A549 (cell line): ENCODE measurements at regions not wholly inside any gene's neighbourhood (a gene's known extent, or its start where the extent isn't known, plus 50 kb on each side); places are given as distances from the start of the nearest gene placed in this dataset.

Experiments
- ATAC-seq, 2 experiments: fragments of 200-7000 bp in 1 of 2; fragments of >200 bp in 1 of 2; cut with Nextera tagmentation in 1 of 2; cut with Tn5 transposase in 1 of 2; 3 replicates each; pipeline versions ENCODE4 v1.8.0 to v1.9.1; 2018 to 2020; ENCODE audit warnings: mild to moderate bottlenecking in 1 of 2, moderate library complexity in 1 of 2
- CTCF ChIA-PET: fragments of 300-600 bp; sonication (Branson Sonifier 250); formaldehyde crosslinking; extraction: SDS; loops from one replicate; lab custom pipeline; 2021; ENCODE audit warnings: antibody characterized with exemption, inconsistent platforms; lab: Yijun Ruan, JAX
- POLR2A ChIA-PET: fragments of 350-600 bp; formaldehyde crosslinking; extraction: SDS; loops from one replicate; lab custom pipeline; 2021; ENCODE audit warnings: antibody characterized with exemption, inconsistent platforms; lab: Yijun Ruan, JAX
- DNase-seq, 2 experiments: peaks; one replicate each; pipeline versions ENCODE4 v3.0.0 to v3.0.0-alpha.2; 2011 to 2016; ENCODE audit warnings: low read depth in 1 of 2, low spot score in 1 of 2
- FAIRE-seq: peaks from 2 replicates; lab custom pipeline; 2011; peaks lifted over from hg19 to GRCh38; lab: Jason Lieb, UNC
- H3K27ac ChIP-seq, 2 experiments: fragments of >200 bp; sonication (Bioruptor Twin); formaldehyde crosslinking; 3 replicates each; pipeline ENCODE4 v1.5.1; 2016 to 2017
- H3K4me1 ChIP-seq: fragments of >200 bp; sonication (Bioruptor Twin); formaldehyde crosslinking; 3 replicates; pipeline ENCODE4 v1.6.1; 2016
- H3K4me2 ChIP-seq: fragments of >200 bp; sonication (Bioruptor Twin); formaldehyde crosslinking; 3 replicates; pipeline ENCODE4 v1.6.1; 2016
- H3K4me3 ChIP-seq: fragments of >200 bp; sonication (Bioruptor Twin); formaldehyde crosslinking; 3 replicates; pipeline ENCODE4 v1.5.1; 2016
- H3K9me3 ChIP-seq: fragments of >200 bp; sonication (Bioruptor Twin); formaldehyde crosslinking; 3 replicates; pipeline ENCODE4 v1.6.1; 2016
- CBX2 ChIP-seq: fragments of 200-600 bp; sonication (generic); IDR thresholded peaks from 2 replicates; pipeline ENCODE4 v1.6.1; 2016; ENCODE audit warnings: low read depth, mild to moderate bottlenecking, borderline replicate concordance
- CBX8 ChIP-seq: fragments of 200-600 bp; sonication (generic); IDR thresholded peaks from 2 replicates; pipeline ENCODE4 v1.6.1; 2016
- CTCF ChIP-seq: fragments of >200 bp; sonication (Bioruptor Twin); formaldehyde crosslinking; IDR thresholded peaks from 3 replicates; pipeline ENCODE4 v1.5.1; 2016
- E2F6 ChIP-seq: IDR thresholded peaks from 2 replicates; pipeline ENCODE4 v1.6.1; 2012; ENCODE audit warnings: low read depth, borderline replicate concordance
- ELK1 ChIP-seq: fragments of 150-350 bp; IDR thresholded peaks from 2 replicates; pipeline ENCODE4 v1.6.1; 2014; ENCODE audit warnings: low read depth, mild to moderate bottlenecking, low read length
- EP300 ChIP-seq, 2 experiments: fragments of >200 bp; sonication (Bioruptor Twin); formaldehyde crosslinking; IDR thresholded peaks; 2 replicates in 1 of 2; 3 replicates in 1 of 2; pipeline ENCODE4 v1.6.1; 2016 to 2017
- FOSB ChIP-seq: fragments of 250-450 bp; sonication (Bioruptor Pico); IDR thresholded peaks from 2 replicates; pipeline ENCODE4 v1.5.0; 2020; ENCODE audit warnings: mild to moderate bottlenecking, moderate library complexity
- FOSL2 ChIP-seq, 2 experiments: fragments of 450-650 bp in 1 of 2; fragments of >200 bp in 1 of 2; sonication (Bioruptor Twin) in 1 of 2; formaldehyde crosslinking; IDR thresholded peaks; 2 replicates each; pipeline versions ENCODE4 v1.5.0 to v1.6.1; 2016 to 2020; ENCODE audit warnings: mild to moderate bottlenecking in 1 of 2, moderate library complexity in 1 of 2
- GATA3 ChIP-seq: IDR thresholded peaks from 2 replicates; pipeline ENCODE4 v1.6.1; 2012; ENCODE audit warnings: borderline replicate concordance
- HDAC2 ChIP-seq: fragments of 200-600 bp; sonication (generic); IDR thresholded peaks from 2 replicates; pipeline ENCODE4 v1.6.1; 2016
- HOXA7 ChIP-seq: fragments of 250-450 bp; sonication (Bioruptor Pico); IDR thresholded peaks from 2 replicates; pipeline ENCODE4 v1.5.0; 2020; ENCODE audit warnings: mild to moderate bottlenecking, moderate library complexity
- HOXB5 ChIP-seq: fragments of 250-450 bp; sonication (Bioruptor Pico); IDR thresholded peaks from 2 replicates; pipeline ENCODE4 v1.5.0; 2020; ENCODE audit warnings: mild to moderate bottlenecking, moderate library complexity
- MAX ChIP-seq: IDR thresholded peaks from 2 replicates; pipeline ENCODE4 v1.6.1; 2012
- PBX3 ChIP-seq: IDR thresholded peaks from 2 replicates; pipeline ENCODE4 v1.6.1; 2012
- POLR2A ChIP-seq: IDR thresholded peaks from 2 replicates; pipeline ENCODE4 v1.6.1; 2012; ENCODE audit warnings: mild to moderate bottlenecking, low read length
- RAD21 ChIP-seq, 2 experiments: fragments of >200 bp in 1 of 2; sonication (Bioruptor Twin) in 1 of 2; formaldehyde crosslinking in 1 of 2; IDR thresholded peaks in 1 of 2; conservative IDR thresholded peaks in 1 of 2; 2 replicates in 1 of 2; 3 replicates in 1 of 2; pipeline ENCODE4 v1.6.1; 2012 to 2018; ENCODE audit warnings: inconsistent platforms in 1 of 2
- RCOR1 ChIP-seq: fragments of 150-350 bp; IDR thresholded peaks from 2 replicates; pipeline ENCODE4 v1.6.1; 2014; ENCODE audit warnings: antibody characterized with exemption, low read length, low read depth
- USF2 ChIP-seq: fragments of 450-650 bp; IDR thresholded peaks from 2 replicates; pipeline ENCODE4 v1.6.1; 2014; ENCODE audit warnings: antibody characterized with exemption
- ZFP36 ChIP-seq: fragments of 450-650 bp; IDR thresholded peaks from 2 replicates; pipeline ENCODE4 v1.6.1; 2014; ENCODE audit warnings: borderline replicate concordance; ENCODE audit not compliant: partially characterized antibody
- ZNF302 ChIP-seq: fragments of 250-450 bp; sonication (Bioruptor Pico); IDR thresholded peaks from 2 replicates; pipeline ENCODE4 v1.9.0; 2021; ENCODE audit warnings: inconsistent platforms, mild to moderate bottlenecking, moderate library complexity
- ZSCAN20 ChIP-seq: fragments of 250-450 bp; sonication (Bioruptor Pico); IDR thresholded peaks from 2 replicates; pipeline ENCODE4 v1.8.0; 2022; ENCODE audit warnings: mild to moderate bottlenecking, moderate library complexity
- WGBS: methylation state at CpG from one replicate; pipeline ENCODE4 v1.1.6; 2017; ENCODE audit errors: missing lambda C conversion rate; 5-methylcytosine and 5-hydroxymethylcytosine counted together

GRCh38 chr11:33536178-33536577 lies 164.4 kb downstream of the C11orf91 start:
- CTCF ChIA-PET, result interaction anchor here (1.3 kb wide), 1 partner anchor 151 kb away, joined by 3 read pairs; no protein-coding TSS in a partner anchor
- no peak for FAIRE-seq
- H3K27ac ChIP-seq, result no peak overlapping the region
- POLR2A ChIA-PET, result no interaction called here
- TF ChIP-seq EP300 (IDR thresholded peaks at IDR 0.05) (no peak), E2F6 (no peak), ZFP36 (no peak), USF2 (no peak), CTCF (no peak), POLR2A (no peak), PBX3 (no peak), FOSB (CRISPR knock-in tag) (no peak), CBX8 (no peak), ELK1 (no peak), MAX (no peak), HDAC2 (no peak), GATA3 (no peak), RAD21 (conservative IDR thresholded peaks at IDR 0.05 in 1 of 2, IDR thresholded peaks at IDR 0.05 in 1 of 2) (no peak), CBX2 (no peak), ZNF302 (CRISPR knock-in tag) (no peak), HOXB5 (CRISPR knock-in tag) (no peak), RCOR1 (no peak), HOXA7 (no peak)
- TF ChIP-seq, all 56 proteins: peak for 0
- ATAC-seq (no peak), DNase-seq (no peak)
- WGBS, result 55% methylated on average over 3 of the region's 4 CpGs
- H3K4me2 ChIP-seq, result no peak overlapping the region
- H3K4me3 ChIP-seq, result no peak overlapping the region
- no peaks in the 10 kb centered on the region for H3K9me3 ChIP-seq
- H3K4me1 ChIP-seq, result peaks cover 15% of the 10 kb centered on the region; the same call in 2 of the 3 replicates

GRCh38 chr11:33534575-33534974 lies 166.1 kb downstream of the C11orf91 start:
- DNase-seq (no peak), FAIRE-seq (no peak)
- Histone ChIP-seq H3K9me3 (no peaks in the 10 kb centered on the region), H3K4me2 (no peak overlapping the region), H3K27ac (no peak overlapping the region), H3K4me1 (peaks cover 15% of the 10 kb centered on the region; the same call in 2 of the 3 replicates)
- WGBS, result 97% methylated on average over 1 of the region's 1 CpG
- POLR2A ChIA-PET, result no interaction called here
- CTCF ChIA-PET, result interaction anchor here (0.7 to 1.4 kb wide), 4 partner anchors 9 to 208 kb away, joined by 3 to 4 read pairs (median 3); no protein-coding TSS in a partner anchor
- no peak for TF ChIP-seq ZSCAN20 (CRISPR knock-in tag)
- TF ChIP-seq ZFP36, result no peak
- TF ChIP-seq FOSL2 (IDR thresholded peaks at IDR 0.05), result no peak
- TF ChIP-seq FOSL2 (CRISPR knock-in tag; IDR thresholded peaks at IDR 0.05), result peak; percentile 14; the same call in 1 of the 2 replicates
- TF ChIP-seq, all 56 proteins: peak for 1
- no peak overlapping the region for H3K4me3 ChIP-seq
- ATAC-seq, result no peak
